Posterior vena cava (tissue), 2 donors: ENCODE measurements at regions not wholly inside any gene's neighbourhood (a gene's known extent, or its start where the extent isn't known, plus 50 kb on each side); places are given as distances from the start of the nearest gene placed in this dataset.
"Not testable (repeated sequence)": the region's sequence is repeated elsewhere in the genome, so short reads cannot be mapped to it uniquely, and the experiment has no call there.

Source experiments
- DNase-seq: peaks from one replicate; pipeline ENCODE4 v3.0.0-alpha.2; 2020; ENCODE audit warnings: low spot score
- intact Hi-C, 2 donors: fragments of 100-400 bp; cut with DNase I; formaldehyde crosslinking; loops; one replicate each; pipeline versions ENCODE4 v1.14.1 to v1.14.2; 2022 to 2023
- donor health status: DM: yes; HTN: yes; CAD: no.
- donor health status: DM: yes; HTN: yes; CAD: no.

- DNase-seq: no peak
- intact Hi-C loops: no loop called here
These were observed 1189.0 kb upstream of the LRRN3 start for GRCh38 chr7:109901926-109902325.

- DNase-seq: peak; percentile 43
- intact Hi-C loops: not testable (repeated sequence)
These were observed 1185.4 kb upstream of the LRRN3 start for GRCh38 chr7:109905368-109906065.

GRCh38 chr7:109915670-109916069, 1175.3 kb upstream of the LRRN3 start:
- intact Hi-C loops: no loop called here
- DNase-seq: no peak

GRCh38 chr7:109926738-109927137, 1164.2 kb upstream of the LRRN3 start:
- intact Hi-C loops: no loop called here
- DNase-seq: no peak

DNA sequence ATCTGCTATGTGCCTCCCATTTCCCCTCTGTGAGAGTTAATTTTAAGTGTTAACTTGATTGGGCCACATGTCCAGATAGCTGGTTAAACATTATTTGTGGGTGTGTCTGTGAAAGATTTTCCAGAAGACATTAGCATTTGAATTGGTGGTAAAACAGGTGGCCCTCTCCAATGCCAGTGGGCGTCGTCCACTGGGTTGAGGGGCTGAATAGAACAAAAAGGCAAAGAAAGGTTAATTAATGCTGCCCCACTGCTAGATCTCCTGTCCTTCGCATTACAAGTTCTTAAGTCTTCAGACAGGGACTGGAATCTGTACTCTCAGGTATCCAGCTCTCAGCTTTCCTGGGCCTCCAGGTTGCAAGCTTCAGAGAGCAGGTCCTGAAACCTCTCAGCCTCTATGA, 1160.9 kb upstream of the LRRN3 start:
- no peak for DNase-seq
- intact Hi-C loops: no loop called here

DNA sequence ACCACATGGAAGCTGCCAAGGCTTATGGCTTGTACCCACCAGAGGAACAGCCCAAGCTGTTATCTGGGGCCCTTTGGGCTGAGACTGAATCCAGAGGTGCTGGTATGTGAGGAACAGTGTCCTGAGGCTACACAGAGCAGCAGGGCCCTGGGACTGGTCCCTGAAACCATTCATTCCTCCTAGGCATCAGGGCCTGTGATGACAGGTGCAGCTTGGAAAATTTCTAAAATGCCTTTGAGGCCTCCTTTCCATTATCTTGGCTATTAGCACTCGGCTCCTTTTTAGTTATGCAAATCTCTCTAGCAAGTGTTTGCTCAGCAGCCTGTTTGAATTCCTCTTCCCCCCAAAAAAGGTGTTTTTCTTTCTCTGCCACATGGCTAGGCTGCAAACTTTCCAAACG, 1151.7 kb upstream of the LRRN3 start:
- DNase-seq: no peak
- intact Hi-C loops: no loop called here

DNA sequence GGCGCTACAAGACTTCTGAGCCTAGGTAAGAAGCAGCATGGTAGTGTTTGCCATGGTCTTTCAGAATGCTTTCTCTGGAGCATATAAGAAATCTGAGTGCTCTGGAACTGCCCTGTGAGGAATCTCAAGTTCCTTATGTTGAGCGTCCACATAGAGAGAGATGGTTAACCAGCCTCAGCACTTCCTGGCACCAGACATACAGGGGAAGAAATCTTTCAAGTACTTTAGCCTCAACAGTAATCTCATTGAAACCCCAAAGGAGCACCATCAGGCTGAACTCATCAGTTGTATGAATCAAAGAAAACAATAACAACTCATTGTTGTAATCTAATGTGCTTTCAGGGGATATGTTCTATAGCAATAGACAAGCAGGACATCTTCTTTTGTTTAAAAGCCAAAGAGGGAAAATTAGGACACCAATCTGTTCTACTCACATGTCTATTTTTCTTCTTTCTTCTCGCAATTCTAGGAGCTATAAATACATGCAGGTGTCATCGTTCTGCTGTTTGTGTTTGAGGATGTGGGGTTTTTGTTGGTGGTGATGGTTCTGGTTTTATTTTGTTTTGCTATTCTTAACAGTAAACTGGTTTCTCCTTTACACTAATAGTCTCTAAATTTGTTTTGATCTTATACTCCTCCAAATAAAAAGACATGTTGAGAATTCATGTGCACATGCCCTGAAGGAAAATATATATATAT, 1145.0 kb upstream of the LRRN3 start:
- intact Hi-C loops: no loop called here
- DNase-seq: no peak

DNA sequence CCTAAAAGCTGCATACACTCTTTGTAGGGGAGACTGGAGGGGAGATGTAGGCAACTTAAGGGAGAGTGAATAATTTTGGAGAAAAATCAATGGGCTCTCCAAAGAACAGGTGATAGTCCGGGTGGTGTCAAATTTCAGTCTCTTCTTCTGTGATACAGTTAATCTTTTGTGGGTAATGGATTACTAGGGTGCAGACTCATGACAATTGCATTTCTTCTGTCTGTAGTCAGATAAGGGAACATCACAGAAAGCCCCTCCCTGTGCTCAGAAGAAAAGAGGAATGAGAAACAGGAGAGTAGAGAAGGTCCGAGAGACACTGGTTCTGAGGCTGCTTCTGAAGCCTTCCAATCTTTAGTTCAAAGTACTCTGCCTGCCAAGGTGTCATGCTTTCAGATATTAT, 1140.7 kb upstream of the LRRN3 start:
- intact Hi-C loops: no loop called here
- no peak for DNase-seq

GRCh38 chr7:109950821-109951564, 1139.9 kb upstream of the LRRN3 start:
- no peak for DNase-seq
- intact Hi-C loops: no loop called here

- intact Hi-C loops: no loop called here
These were observed 1139.4 kb upstream of the LRRN3 start for GRCh38 chr7:109951565-109951928.

GRCh38 chr7:109955986-109956385, 1134.9 kb upstream of the LRRN3 start:
- intact Hi-C loops: no loop called here
- no peak for DNase-seq

More at GRCh38 chr7:109951565-109951928, 1139.4 kb upstream of the LRRN3 start:
- no peak for DNase-seq

DNA sequence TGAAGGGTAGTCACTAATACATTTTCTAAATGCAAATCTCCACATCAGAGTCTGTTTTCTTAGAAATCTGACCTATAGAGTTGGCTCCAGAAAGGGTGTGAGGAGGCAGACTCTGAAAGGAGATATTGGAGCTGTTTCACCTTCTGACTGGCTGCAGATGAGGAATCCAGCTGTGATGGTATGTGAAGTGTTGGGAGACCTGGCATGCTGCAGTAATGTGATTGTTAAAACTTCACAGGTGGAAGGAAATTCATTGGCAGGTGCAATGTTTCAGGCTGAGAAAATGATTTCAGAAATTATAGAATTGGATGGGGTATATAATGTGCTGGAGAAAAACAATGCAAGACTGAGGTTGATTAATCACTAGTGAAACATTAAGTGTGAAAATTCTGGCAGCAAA, 1134.0 kb upstream of the LRRN3 start:
- DNase-seq: no peak
- intact Hi-C loops: no loop called here

- no peak for DNase-seq
- intact Hi-C loops: loop anchor here in 1 of 2 donors (2.0 kb wide), 1 partner anchor 27 kb away; no protein-coding TSS in a partner anchor
These were observed 1127.2 kb upstream of the LRRN3 start for GRCh38 chr7:109963741-109964140.

DNA sequence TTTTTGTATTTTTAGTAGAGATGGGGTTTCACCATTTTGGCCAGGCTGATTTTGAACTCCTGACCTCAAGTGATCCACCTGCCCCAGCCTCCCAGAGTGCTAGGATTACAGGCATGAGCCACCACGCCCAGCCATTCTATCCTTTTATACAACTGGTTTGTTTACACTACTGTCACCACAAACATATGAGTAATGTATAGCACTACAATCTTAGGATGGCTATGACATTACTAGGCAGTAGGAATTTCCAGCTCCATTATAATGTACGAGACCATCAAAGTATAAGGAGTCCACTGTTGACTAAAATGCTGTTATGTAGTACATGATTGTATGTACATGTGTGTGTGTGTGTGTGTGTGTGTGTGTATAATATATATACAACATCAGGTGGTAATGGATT, 1126.1 kb upstream of the LRRN3 start:
- no peak for DNase-seq
- intact Hi-C loops: loop anchor here in 1 of 2 donors (2.0 kb wide), 1 partner anchor 26 kb away; no protein-coding TSS in a partner anchor

GRCh38 chr7:109967406-109967805, 1123.5 kb upstream of the LRRN3 start:
- intact Hi-C loops: no loop called here
- no peak for DNase-seq

DNA sequence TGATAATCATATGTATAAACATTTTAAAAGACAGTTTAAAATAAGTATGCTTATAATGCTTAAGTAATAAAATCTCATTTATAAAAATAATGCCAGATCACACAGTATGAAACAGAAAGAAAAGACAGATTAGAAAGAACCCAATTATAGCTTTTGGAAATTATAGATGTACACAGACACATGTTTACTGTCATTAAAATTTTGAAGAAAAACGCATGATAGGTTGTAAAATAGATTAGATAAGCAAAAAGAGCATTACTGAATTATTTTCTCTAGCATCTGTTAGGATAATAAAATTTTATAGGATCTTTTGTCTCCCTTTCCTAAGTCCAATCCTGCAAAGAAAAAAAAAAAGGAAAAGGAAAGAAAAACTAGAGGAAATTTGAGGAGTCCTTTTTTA, 1107.3 kb upstream of the LRRN3 start:
- DNase-seq: no peak
- intact Hi-C loops: no loop called here

GRCh38 chr7:109984729-109985128, 1106.2 kb upstream of the LRRN3 start:
- intact Hi-C loops: no loop called here

DNA sequence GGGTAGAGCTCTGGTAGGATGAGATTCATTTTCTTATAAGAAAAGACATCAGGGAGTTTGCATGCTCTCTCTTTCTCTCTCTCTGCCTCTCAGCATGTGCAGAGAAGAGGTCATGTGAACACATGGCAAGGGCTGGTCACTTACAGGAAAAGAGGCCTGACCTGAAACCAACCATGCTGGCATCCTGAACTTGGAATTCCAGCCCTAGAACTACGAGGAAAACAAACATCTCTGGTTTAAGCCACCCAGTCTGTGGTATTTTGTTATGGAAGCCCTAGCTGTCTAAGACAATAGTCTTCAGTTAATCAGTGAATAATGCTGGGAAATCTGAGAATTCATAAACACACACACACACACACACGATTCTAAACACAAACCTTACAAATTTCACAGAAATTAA, 1104.2 kb upstream of the LRRN3 start:
- no peak for DNase-seq
- intact Hi-C loops: no loop called here

More at GRCh38 chr7:109984729-109985128, 1106.2 kb upstream of the LRRN3 start:
- DNase-seq: no peak

DNA sequence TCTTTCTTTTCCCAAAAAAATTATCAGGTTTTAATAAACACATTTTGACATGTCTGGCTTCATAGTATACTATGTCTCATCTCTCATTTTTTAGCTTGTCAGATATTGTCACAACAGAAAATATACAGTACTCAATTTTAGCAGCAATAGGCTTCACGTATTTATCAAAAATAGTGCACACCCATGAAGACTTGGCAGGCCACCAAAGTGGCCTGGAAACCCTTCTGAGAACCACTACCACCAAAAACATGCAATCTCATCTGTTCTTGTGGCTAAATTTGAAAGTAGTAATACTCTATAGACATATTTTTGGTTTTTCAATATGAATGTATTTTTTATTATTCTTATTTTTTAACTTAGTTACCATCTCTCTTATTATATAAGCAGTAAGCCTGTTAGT, 1094.5 kb upstream of the LRRN3 start:
- intact Hi-C loops: no loop called here
- no peak for DNase-seq

- intact Hi-C loops: no loop called here
- DNase-seq: no peak
These were observed 1094.0 kb upstream of the LRRN3 start for GRCh38 chr7:109996927-109997326.
